Naive thymus-derived CD4-positive, alpha-beta T cell (primary cell): ENCODE measurements at regions not wholly inside any gene's neighbourhood (a gene's known extent, or its start where the extent isn't known, plus 50 kb on each side); places are given as distances from the start of the nearest gene placed in this dataset.

Experiments used
- ATAC-seq: fragments of 150-1000 bp; cut with Tn5 transposase; 2 replicates; pipeline ENCODE4 v1.10.0; 2021; ENCODE audit warnings: mild to moderate bottlenecking, moderate library complexity
- CTCF ChIA-PET: fragments of 350-600 bp; sonication (Branson Sonifier 250); formaldehyde crosslinking; loops from one replicate; lab custom pipeline; 2021; ENCODE audit warnings: antibody characterized with exemption; lab: Charles Lee
- POLR2A ChIA-PET: fragments of 350-600 bp; sonication (Branson Sonifier 250); formaldehyde crosslinking; loops from one replicate; lab custom pipeline; 2021; ENCODE audit warnings: antibody characterized with exemption, inconsistent platforms; lab: Charles Lee
- DNase-seq, 9 donors: peaks; one replicate each; pipeline versions ENCODE4 v3.0.0 to v3.0.0-alpha.2; 2020 to 2022; ENCODE audit warnings: mixed read lengths in 1 of 9
- H3K27ac ChIP-seq: one replicate; pipeline ENCODE4 v1.7.0; 2013; ENCODE audit warnings: mild to moderate bottlenecking, low read depth, low read length, moderate library complexity
- H3K27me3 ChIP-seq, 2 donors: one replicate each; pipeline ENCODE4 v1.7.0; 2013; ENCODE audit warnings: low read length in 2 of 2, mild to moderate bottlenecking in 2 of 2, moderate library complexity in 2 of 2; ENCODE audit not compliant: control insufficient read depth in 2 of 2, insufficient read depth in 2 of 2
- H3K36me3 ChIP-seq, 3 experiments: 1 replicate in 2 of 3; 2 replicates in 1 of 3; pipeline ENCODE4 v1.7.0; 2013; ENCODE audit warnings: low read length in 3 of 3, mild to moderate bottlenecking in 3 of 3, moderate library complexity in 1 of 3; ENCODE audit not compliant: insufficient read depth in 3 of 3, control insufficient read depth in 2 of 3
- H3K4me1 ChIP-seq, 2 donors: one replicate each; pipeline ENCODE4 v1.7.0; 2013; ENCODE audit warnings: low read length in 2 of 2, mild to moderate bottlenecking in 2 of 2, moderate library complexity in 1 of 2; ENCODE audit not compliant: control insufficient read depth in 2 of 2, insufficient read depth in 2 of 2
- H3K4me3 ChIP-seq: 2 replicates; pipeline ENCODE4 v1.7.0; 2013; ENCODE audit warnings: mild to moderate bottlenecking, low read length
- H3K9me3 ChIP-seq, 3 experiments: 1 replicate in 2 of 3; 2 replicates in 1 of 3; pipeline ENCODE4 v1.7.0; 2013; ENCODE audit warnings: low read length in 3 of 3; ENCODE audit not compliant: control insufficient read depth in 2 of 3
- H3K27ac Mint-ChIP-seq, 9 donors: one replicate each; pipeline ENCODE4 v1.8.0; 2020 to 2022; ENCODE audit warnings: mixed read lengths in 9 of 9, mild to moderate bottlenecking in 8 of 9, moderate library complexity in 5 of 9, inconsistent platforms in 2 of 9
- H3K27me3 Mint-ChIP-seq, 5 donors: one replicate each; pipeline ENCODE4 v1.8.0; 2021 to 2022; ENCODE audit warnings: mixed read lengths in 5 of 5, mild to moderate bottlenecking in 1 of 5
- H3K36me3 Mint-ChIP-seq, 5 donors: one replicate each; pipeline ENCODE4 v1.8.0; 2020 to 2022; ENCODE audit warnings: mixed read lengths in 5 of 5, mild to moderate bottlenecking in 3 of 5, inconsistent platforms in 1 of 5
- H3K4me1 Mint-ChIP-seq, 7 donors: one replicate each; pipeline ENCODE4 v1.8.0; 2020 to 2022; ENCODE audit warnings: mixed read lengths in 7 of 7, mild to moderate bottlenecking in 3 of 7, inconsistent platforms in 1 of 7
- H3K4me3 Mint-ChIP-seq, 10 donors: one replicate each; pipeline ENCODE4 v1.8.0; 2020 to 2022; ENCODE audit warnings: mild to moderate bottlenecking in 10 of 10, mixed read lengths in 10 of 10, moderate library complexity in 6 of 10, inconsistent platforms in 2 of 10
- H3K9me3 Mint-ChIP-seq, 11 donors: one replicate each; pipeline ENCODE4 v1.8.0; 2020 to 2022; ENCODE audit warnings: mixed read lengths in 11 of 11, mild to moderate bottlenecking in 4 of 11, inconsistent platforms in 1 of 11, moderate library complexity in 1 of 11
- intact Hi-C, 2 donors: fragments of 100-400 bp; cut with micrococcal nuclease; formaldehyde crosslinking; loops; one replicate each; pipeline ENCODE4 v1.15.1; 2023

GRCh38 chr10:43966571-43966965, 317.9 kb upstream of the ZNF32 start:
- Histone ChIP-seq H3K4me1 (no peaks in the 10 kb centered on the region), H3K27me3 (peaks cover 0 to 5% of the 10 kb centered on the region in 2 donors), H3K9me3 (no peaks in the 10 kb centered on the region), H3K4me3 (no peak overlapping the region), H3K27ac (no peak overlapping the region), H3K36me3 (no peaks in the 10 kb centered on the region)
- no peaks in the 10 kb centered on the region for H3K36me3 Mint-ChIP-seq
- no peaks in the 10 kb centered on the region for H3K9me3 Mint-ChIP-seq
- DNase-seq (no peak), ATAC-seq (no peak)
- ChIA-PET CTCF (no interaction called here), POLR2A (no interaction called here)
- peaks cover 14 to 38% (median 23%) of the 10 kb centered on the region in 5 donors for H3K27me3 Mint-ChIP-seq
- peaks cover 0 to 19% (median 6%) of the 10 kb centered on the region in 7 donors for H3K4me1 Mint-ChIP-seq
- no peak overlapping the region for H3K4me3 Mint-ChIP-seq
- intact Hi-C loops = no loop called here
- H3K27ac Mint-ChIP-seq = no peak overlapping the region

GRCh38 chr10:43965918-43966570, 317.4 kb upstream of the ZNF32 start:
- ChIA-PET CTCF (no interaction called here), POLR2A (no interaction called here)
- Mint-ChIP-seq H3K27ac (no peak overlapping the region), H3K4me1 (peaks cover 0 to 19% (median 6%) of the 10 kb centered on the region in 7 donors), H3K9me3 (no peaks in the 10 kb centered on the region), H3K27me3 (peaks cover 14 to 38% (median 23%) of the 10 kb centered on the region in 5 donors), H3K36me3 (no peaks in the 10 kb centered on the region), H3K4me3 (no peak overlapping the region)
- DNase-seq = no peak
- Histone ChIP-seq H3K36me3 (no peaks in the 10 kb centered on the region), H3K4me1 (no peaks in the 10 kb centered on the region), H3K27ac (no peak overlapping the region), H3K4me3 (no peak overlapping the region), H3K9me3 (no peaks in the 10 kb centered on the region), H3K27me3 (peaks cover 0 to 5% of the 10 kb centered on the region in 2 donors)
- no peak for ATAC-seq
- intact Hi-C loops = no loop called here

- peaks cover 14 to 38% (median 23%) of the 10 kb centered on the region in 5 donors for H3K27me3 Mint-ChIP-seq
- H3K4me3 Mint-ChIP-seq = no peak overlapping the region
- Histone ChIP-seq H3K9me3 (no peaks in the 10 kb centered on the region), H3K36me3 (no peaks in the 10 kb centered on the region), H3K4me1 (no peaks in the 10 kb centered on the region), H3K4me3 (no peak overlapping the region), H3K27ac (no peak overlapping the region), H3K27me3 (peaks cover 0 to 5% of the 10 kb centered on the region in 2 donors)
- CTCF ChIA-PET = no interaction called here
- POLR2A ChIA-PET = no interaction called here
- peaks cover 0 to 19% (median 6%) of the 10 kb centered on the region in 7 donors for H3K4me1 Mint-ChIP-seq
- no peak overlapping the region for H3K27ac Mint-ChIP-seq
- H3K36me3 Mint-ChIP-seq = no peaks in the 10 kb centered on the region
- DNase-seq (no peak), ATAC-seq (no peak)
- H3K9me3 Mint-ChIP-seq = no peaks in the 10 kb centered on the region
- intact Hi-C loops = no loop called here
These were observed 316.6 kb upstream of the ZNF32 start for GRCh38 chr10:43965033-43965917.

- H3K36me3 ChIP-seq = no peaks in the 10 kb centered on the region
- ChIA-PET CTCF (no interaction called here), POLR2A (interaction anchor here (0.7 kb wide), 1 partner anchor 10 kb away, joined by 3 read pairs; no protein-coding TSS in a partner anchor)
- Mint-ChIP-seq H3K4me3 (no peak overlapping the region), H3K9me3 (no peaks in the 10 kb centered on the region), H3K4me1 (peaks cover 0 to 19% (median 6%) of the 10 kb centered on the region in 7 donors), H3K27me3 (peaks cover 14 to 38% (median 23%) of the 10 kb centered on the region in 5 donors), H3K36me3 (no peaks in the 10 kb centered on the region), H3K27ac (no peak overlapping the region)
- intact Hi-C loops = no loop called here
- no peak for ATAC-seq
- H3K27ac ChIP-seq = no peak overlapping the region
- no peak for DNase-seq
- no peaks in the 10 kb centered on the region for H3K9me3 ChIP-seq
- peaks cover 0 to 5% of the 10 kb centered on the region in 2 donors for H3K27me3 ChIP-seq
- no peaks in the 10 kb centered on the region for H3K4me1 ChIP-seq
- no peak overlapping the region for H3K4me3 ChIP-seq
These were observed 315.8 kb upstream of the ZNF32 start for GRCh38 chr10:43964486-43964885.

GRCh38 chr10:43963793-43964425, 315.2 kb upstream of the ZNF32 start:
- H3K27ac Mint-ChIP-seq = no peak overlapping the region
- intact Hi-C loops = no loop called here
- ATAC-seq (no peak), DNase-seq (no peak)
- H3K4me1 Mint-ChIP-seq = peaks cover 0 to 19% (median 6%) of the 10 kb centered on the region in 7 donors
- H3K9me3 Mint-ChIP-seq = no peaks in the 10 kb centered on the region
- Histone ChIP-seq H3K4me3 (no peak overlapping the region), H3K27me3 (peaks cover 0 to 5% of the 10 kb centered on the region in 2 donors), H3K4me1 (no peaks in the 10 kb centered on the region), H3K9me3 (no peaks in the 10 kb centered on the region), H3K27ac (no peak overlapping the region), H3K36me3 (no peaks in the 10 kb centered on the region)
- POLR2A ChIA-PET = interaction anchor here (0.7 kb wide), 1 partner anchor 10 kb away, joined by 3 read pairs; no protein-coding TSS in a partner anchor
- peaks cover 14 to 38% (median 23%) of the 10 kb centered on the region in 5 donors for H3K27me3 Mint-ChIP-seq
- CTCF ChIA-PET = no interaction called here
- no peaks in the 10 kb centered on the region for H3K36me3 Mint-ChIP-seq
- no peak overlapping the region for H3K4me3 Mint-ChIP-seq

- intact Hi-C loops = no loop called here
- no peaks in the 10 kb centered on the region for H3K4me1 ChIP-seq
- Mint-ChIP-seq H3K4me3 (no peak overlapping the region), H3K9me3 (no peaks in the 10 kb centered on the region), H3K4me1 (peaks cover 0 to 19% (median 6%) of the 10 kb centered on the region in 7 donors), H3K36me3 (no peaks in the 10 kb centered on the region), H3K27me3 (peaks cover 14 to 38% (median 23%) of the 10 kb centered on the region in 5 donors), H3K27ac (no peak overlapping the region)
- DNase-seq (no peak), ATAC-seq (no peak)
- no peaks in the 10 kb centered on the region for H3K36me3 ChIP-seq
- H3K9me3 ChIP-seq = no peaks in the 10 kb centered on the region
- no peak overlapping the region for H3K27ac ChIP-seq
- ChIA-PET CTCF (no interaction called here), POLR2A (no interaction called here)
- peaks cover 0 to 5% of the 10 kb centered on the region in 2 donors for H3K27me3 ChIP-seq
- H3K4me3 ChIP-seq = no peak overlapping the region
These were observed 314.7 kb upstream of the ZNF32 start for GRCh38 chr10:43963379-43963778.
